H9 (cell line): ENCODE measurements at regions not wholly inside any gene's neighbourhood (a gene's known extent, or its start where the extent isn't known, plus 50 kb on each side); places are given as distances from the start of the nearest gene placed in this dataset.

Experiments
- DNase-seq: peaks from one replicate; pipeline ENCODE4 v3.0.0-alpha.2; 2017
- H2AFZ ChIP-seq: one replicate; pipeline ENCODE4 v1.6.1; 2013; ENCODE audit warnings: mild to moderate bottlenecking, low read length, control low read depth, moderate library complexity
- H2AK5ac ChIP-seq: 2 replicates; pipeline ENCODE4 v1.6.1; 2013; ENCODE audit warnings: low read length, control low read depth, mixed read lengths; ENCODE audit not compliant: insufficient read length
- H2BK120ac ChIP-seq: one replicate; pipeline ENCODE4 v1.6.1; 2013; ENCODE audit warnings: low read depth, mild to moderate bottlenecking, low read length, control low read depth, inconsistent platforms; ENCODE audit not compliant: poor library complexity, severe bottlenecking
- H2BK12ac ChIP-seq: 2 replicates; pipeline ENCODE4 v1.6.1; 2013; ENCODE audit warnings: low read length, control low read depth, mixed read lengths, low read depth; ENCODE audit not compliant: insufficient read length
- H2BK15ac ChIP-seq: 2 replicates; pipeline ENCODE4 v1.6.1; 2013; ENCODE audit warnings: low read depth, low read length, control low read depth
- H2BK20ac ChIP-seq: one replicate; pipeline ENCODE4 v1.6.1; 2013; ENCODE audit warnings: low read depth, mild to moderate bottlenecking, low read length, control low read depth, inconsistent platforms; ENCODE audit not compliant: poor library complexity, severe bottlenecking
- H2BK5ac ChIP-seq: 2 replicates; pipeline ENCODE4 v1.6.1; 2013; ENCODE audit warnings: low read length, control low read depth, mixed read lengths; ENCODE audit not compliant: insufficient read length
- H3K14ac ChIP-seq: 2 replicates; pipeline ENCODE4 v1.6.1; 2013; ENCODE audit warnings: low read length, control low read depth; ENCODE audit not compliant: insufficient read depth
- H3K18ac ChIP-seq: 2 replicates; pipeline ENCODE4 v1.6.1; 2013; ENCODE audit warnings: low read depth, mild to moderate bottlenecking, mixed read lengths, low read length, control low read depth; ENCODE audit not compliant: insufficient read length
- H3K23ac ChIP-seq: 2 replicates; pipeline ENCODE4 v1.6.1; 2013; ENCODE audit warnings: low read length, control low read depth, mixed read lengths, low read depth; ENCODE audit not compliant: insufficient read length
- H3K23me2 ChIP-seq: 2 replicates; pipeline ENCODE4 v1.6.1; 2013; ENCODE audit warnings: low read depth, mild to moderate bottlenecking, mixed read lengths, low read length, control low read depth; ENCODE audit not compliant: insufficient read length, poor library complexity, severe bottlenecking
- H3K27ac ChIP-seq: 2 replicates; pipeline ENCODE4 v1.5.1; 2013; ENCODE audit warnings: low read length, control low read depth, mixed read lengths, low read depth; ENCODE audit not compliant: insufficient read length
- H3K27me3 ChIP-seq: 2 replicates; pipeline ENCODE4 v1.6.1; 2013; ENCODE audit warnings: low read length, control low read depth, inconsistent platforms; ENCODE audit not compliant: insufficient read depth
- H3K4ac ChIP-seq: 2 replicates; pipeline ENCODE4 v1.6.1; 2013; ENCODE audit warnings: low read depth, mild to moderate bottlenecking, control low read depth, inconsistent platforms, low read length, moderate library complexity
- H3K4me1 ChIP-seq: 2 replicates; pipeline ENCODE4 v1.6.1; 2013; ENCODE audit warnings: low read length, control low read depth, inconsistent platforms; ENCODE audit not compliant: insufficient read depth
- H3K4me2 ChIP-seq: 2 replicates; pipeline ENCODE4 v1.6.1; 2013; ENCODE audit warnings: low read length, control low read depth, mixed read lengths; ENCODE audit not compliant: insufficient read length, insufficient read depth
- H3K56ac ChIP-seq: 2 replicates; pipeline ENCODE4 v1.6.1; 2013; ENCODE audit warnings: low read depth, mild to moderate bottlenecking, mixed read lengths, low read length, control low read depth; ENCODE audit not compliant: insufficient read length
- H3K79me1 ChIP-seq: 2 replicates; pipeline ENCODE4 v1.6.1; 2013; ENCODE audit warnings: low read depth, mild to moderate bottlenecking, moderate library complexity, low read length, control low read depth, inconsistent platforms; ENCODE audit not compliant: insufficient read depth, poor library complexity, severe bottlenecking
- H3K79me2 ChIP-seq: 2 replicates; pipeline ENCODE4 v1.6.1; 2013; ENCODE audit warnings: low read length, control low read depth, inconsistent platforms; ENCODE audit not compliant: insufficient read depth
- H3K9ac ChIP-seq: 2 replicates; pipeline ENCODE4 v1.6.1; 2013; ENCODE audit warnings: low read length, control low read depth, mixed read lengths; ENCODE audit not compliant: insufficient read length; ENCODE audit errors: extremely low read depth
- H3K9me3 ChIP-seq: one replicate; pipeline ENCODE4 v1.6.1; 2013; ENCODE audit warnings: low read depth, low read length, inconsistent platforms; ENCODE audit not compliant: control insufficient read depth
- H3T11ph ChIP-seq: one replicate; pipeline ENCODE4 v1.6.1; 2013; ENCODE audit warnings: mild to moderate bottlenecking, low read length, control low read depth, inconsistent platforms
- H4K20me1 ChIP-seq: one replicate; pipeline ENCODE4 v1.6.1; 2013; ENCODE audit not compliant: control insufficient read depth, insufficient read length, insufficient read depth
- H4K5ac ChIP-seq: 2 replicates; pipeline ENCODE4 v1.6.1; 2013; ENCODE audit warnings: low read depth, mild to moderate bottlenecking, mixed read lengths, low read length, control low read depth; ENCODE audit not compliant: insufficient read length
- H4K8ac ChIP-seq: replicated peaks from 2 replicates; pipeline ENCODE4 v1.6.1; 2013; ENCODE audit warnings: low read length, control low read depth, mixed read lengths, low read depth; ENCODE audit not compliant: insufficient read length
- H4K91ac ChIP-seq: 2 replicates; pipeline ENCODE4 v1.6.1; 2013; ENCODE audit warnings: low read depth, mild to moderate bottlenecking, moderate library complexity, mixed read lengths, low read length, control low read depth; ENCODE audit not compliant: insufficient read length
- H3K27ac Mint-ChIP-seq, 3 experiments: 2 replicates in 2 of 3; 3 replicates in 1 of 3; pipeline ENCODE4 v1.8.0; 2020 to 2021; ENCODE audit warnings: mixed read lengths in 3 of 3, mild to moderate bottlenecking in 1 of 3, moderate library complexity in 1 of 3
- H3K27me3 Mint-ChIP-seq: 2 replicates; pipeline ENCODE4 v1.8.0; 2021; ENCODE audit warnings: low read depth, mild to moderate bottlenecking, moderate library complexity, mixed read lengths
- H3K36me3 Mint-ChIP-seq, 3 experiments: 2 replicates in 2 of 3; 3 replicates in 1 of 3; pipeline ENCODE4 v1.8.0; 2020 to 2021; ENCODE audit warnings: low read depth in 3 of 3, mixed read lengths in 3 of 3; ENCODE audit not compliant: insufficient read depth in 1 of 3
- H3K4me1 Mint-ChIP-seq, 2 experiments: 2 replicates each; pipeline ENCODE4 v1.8.0; 2020; ENCODE audit warnings: mixed read lengths in 2 of 2
- H3K4me3 Mint-ChIP-seq, 2 experiments: 2 replicates in 1 of 2; 3 replicates in 1 of 2; pipeline ENCODE4 v1.8.0; 2020 to 2021; ENCODE audit warnings: mild to moderate bottlenecking in 2 of 2, mixed read lengths in 2 of 2, moderate library complexity in 1 of 2
- H3K9me3 Mint-ChIP-seq, 2 experiments: 2 replicates in 1 of 2; 3 replicates in 1 of 2; pipeline ENCODE4 v1.8.0; 2020; ENCODE audit warnings: mild to moderate bottlenecking in 2 of 2, mixed read lengths in 2 of 2, moderate library complexity in 1 of 2
- WGBS: extraction: QIAGEN DNeasy Blood & Tissue Kit; methylation state at CpG from one replicate; pipeline ENCODE4 v1.1.7; 2013; ENCODE audit warnings: missing lambda C conversion rate, low lambda C conversion rate, mixed read lengths; ENCODE audit not compliant: insufficient read length; ENCODE audit errors: extremely low coverage; 5-methylcytosine and 5-hydroxymethylcytosine counted together
- TF ChIP-seq, protein P1 (sequence below): fragments of 200-600 bp; sonication (generic); conservative IDR thresholded peaks from 3 replicates; pipeline ENCODE4 v1.8.0; 2021; ENCODE audit warnings: antibody characterized with exemption, mild to moderate bottlenecking

GRCh38 chrX:149131774-149132173 is 373.3 kb downstream of the IDS start:
- H3K9me3 ChIP-seq: peaks cover 22% of the 10 kb centered on the region
- no peaks in the 10 kb centered on the region for H3K27me3 ChIP-seq
- Mint-ChIP-seq H3K4me3 (no peak overlapping the region), H3K4me1 (no peaks in the 10 kb centered on the region), H3K27me3 (no peaks in the 10 kb centered on the region), H3K27ac (no peak overlapping the region), H3K9me3 (peaks cover 74 to 78% of the 10 kb centered on the region in 2 experiments), H3K36me3 (peaks cover 0 to 3% (median 0%) of the 10 kb centered on the region in 3 experiments; a peak in 2 of 7 replicates)
- no peak overlapping the region for H4K8ac ChIP-seq
- H2BK120ac ChIP-seq: no peak overlapping the region
- no CpG with 5 or more reads among the region's 3 CpGs for WGBS
- no peak overlapping the region for H2BK20ac ChIP-seq
- no peaks in the 10 kb centered on the region for H4K20me1 ChIP-seq
- H3K56ac ChIP-seq: no peak overlapping the region
- no peaks in the 10 kb centered on the region for H3K4me1 ChIP-seq
- H3K79me2 ChIP-seq: no peaks in the 10 kb centered on the region
- no peak overlapping the region for H3K18ac ChIP-seq
- DNase-seq: no peak
- no peak overlapping the region for H3K14ac ChIP-seq
- H3K27ac ChIP-seq: no peak overlapping the region
- H3K23me2 ChIP-seq: no peaks in the 10 kb centered on the region
- no peak overlapping the region for H3K23ac ChIP-seq
- H2BK12ac ChIP-seq: no peak overlapping the region
- no peak overlapping the region for H2BK15ac ChIP-seq
- no peak overlapping the region for H2AFZ ChIP-seq
- H3K4ac ChIP-seq: no peak overlapping the region
- no peak overlapping the region for H4K5ac ChIP-seq
- H2AK5ac ChIP-seq: no peak overlapping the region
- no peak overlapping the region for H3T11ph ChIP-seq
- H3K9ac ChIP-seq: no peak overlapping the region
- no peak overlapping the region for H2BK5ac ChIP-seq
- H3K79me1 ChIP-seq: no peaks in the 10 kb centered on the region
- no peak overlapping the region for H3K4me2 ChIP-seq
- TF ChIP-seq, protein P1, sequence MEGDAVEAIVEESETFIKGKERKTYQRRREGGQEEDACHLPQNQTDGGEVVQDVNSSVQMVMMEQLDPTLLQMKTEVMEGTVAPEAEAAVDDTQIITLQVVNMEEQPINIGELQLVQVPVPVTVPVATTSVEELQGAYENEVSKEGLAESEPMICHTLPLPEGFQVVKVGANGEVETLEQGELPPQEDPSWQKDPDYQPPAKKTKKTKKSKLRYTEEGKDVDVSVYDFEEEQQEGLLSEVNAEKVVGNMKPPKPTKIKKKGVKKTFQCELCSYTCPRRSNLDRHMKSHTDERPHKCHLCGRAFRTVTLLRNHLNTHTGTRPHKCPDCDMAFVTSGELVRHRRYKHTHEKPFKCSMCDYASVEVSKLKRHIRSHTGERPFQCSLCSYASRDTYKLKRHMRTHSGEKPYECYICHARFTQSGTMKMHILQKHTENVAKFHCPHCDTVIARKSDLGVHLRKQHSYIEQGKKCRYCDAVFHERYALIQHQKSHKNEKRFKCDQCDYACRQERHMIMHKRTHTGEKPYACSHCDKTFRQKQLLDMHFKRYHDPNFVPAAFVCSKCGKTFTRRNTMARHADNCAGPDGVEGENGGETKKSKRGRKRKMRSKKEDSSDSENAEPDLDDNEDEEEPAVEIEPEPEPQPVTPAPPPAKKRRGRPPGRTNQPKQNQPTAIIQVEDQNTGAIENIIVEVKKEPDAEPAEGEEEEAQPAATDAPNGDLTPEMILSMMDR: no peak
- no peak overlapping the region for H4K91ac ChIP-seq
